Right atrium auricular region (tissue), 2 donors: ENCODE measurements at regions not wholly inside any gene's neighbourhood (a gene's known extent, or its start where the extent isn't known, plus 50 kb on each side); places are given as distances from the start of the nearest gene placed in this dataset.
"Not testable (repeated sequence)": the region's sequence is repeated elsewhere in the genome, so short reads cannot be mapped to it uniquely, and the experiment has no call there.

Experiments used
- DNase-seq: peaks from one replicate; pipeline ENCODE4 v3.0.0-alpha.2; 2019; ENCODE audit warnings: low spot score
- H3K27ac ChIP-seq, 2 donors: fragments of 200-600 bp; sonication (generic); 1 replicate in 1 of 2; 2 replicates in 1 of 2; pipeline ENCODE4 v1.5.1; 2016 to 2019
- H3K27me3 ChIP-seq, 2 donors: fragments of 200-600 bp; sonication (generic); one replicate each; pipeline versions ENCODE4 v1.5.1 to v1.6.0; 2017 to 2019
- H3K36me3 ChIP-seq: fragments of 200-600 bp; sonication (generic); one replicate; pipeline ENCODE4 v1.5.1; 2016
- H3K4me1 ChIP-seq, 2 donors: fragments of 200-600 bp; sonication (generic); one replicate each; pipeline versions ENCODE4 v1.5.1 to v1.6.0; 2017 to 2019
- H3K4me3 ChIP-seq, 2 donors: fragments of 200-600 bp; sonication (generic); 1 replicate in 1 of 2; 2 replicates in 1 of 2; pipeline ENCODE4 v1.5.1; 2017 to 2019; ENCODE audit warnings: mild to moderate bottlenecking in 1 of 2, moderate library complexity in 1 of 2
- H3K9me3 ChIP-seq, 2 donors: fragments of 200-600 bp; sonication (generic); one replicate each; pipeline ENCODE4 v1.5.1; 2019
- TF ChIP-seq, protein P1 (sequence below), 2 donors: fragments of 200-600 bp; sonication (generic); IDR thresholded peaks; one replicate each; pipeline ENCODE4 v1.5.1; 2019; ENCODE audit warnings: antibody characterized with exemption in 2 of 2

DNA sequence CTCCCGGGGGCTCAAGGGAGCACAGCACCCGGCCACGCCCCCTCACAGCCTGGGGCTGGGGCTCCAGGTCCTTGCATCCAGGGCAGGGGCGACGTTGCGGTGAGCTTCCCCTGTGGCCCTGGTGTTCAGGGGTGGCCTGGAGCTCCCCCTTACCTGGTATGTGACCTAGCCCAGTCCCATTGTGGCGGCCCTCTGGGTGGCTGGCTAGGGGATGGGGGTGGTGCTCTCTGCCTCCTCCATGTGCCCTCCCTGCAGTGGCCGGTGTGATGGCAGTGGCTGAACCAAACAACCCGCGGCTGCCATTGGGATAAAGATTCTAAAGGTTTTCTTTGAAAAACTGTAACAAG lies 288.3 kb downstream of the RDH14 start:
- TF ChIP-seq, protein P1, sequence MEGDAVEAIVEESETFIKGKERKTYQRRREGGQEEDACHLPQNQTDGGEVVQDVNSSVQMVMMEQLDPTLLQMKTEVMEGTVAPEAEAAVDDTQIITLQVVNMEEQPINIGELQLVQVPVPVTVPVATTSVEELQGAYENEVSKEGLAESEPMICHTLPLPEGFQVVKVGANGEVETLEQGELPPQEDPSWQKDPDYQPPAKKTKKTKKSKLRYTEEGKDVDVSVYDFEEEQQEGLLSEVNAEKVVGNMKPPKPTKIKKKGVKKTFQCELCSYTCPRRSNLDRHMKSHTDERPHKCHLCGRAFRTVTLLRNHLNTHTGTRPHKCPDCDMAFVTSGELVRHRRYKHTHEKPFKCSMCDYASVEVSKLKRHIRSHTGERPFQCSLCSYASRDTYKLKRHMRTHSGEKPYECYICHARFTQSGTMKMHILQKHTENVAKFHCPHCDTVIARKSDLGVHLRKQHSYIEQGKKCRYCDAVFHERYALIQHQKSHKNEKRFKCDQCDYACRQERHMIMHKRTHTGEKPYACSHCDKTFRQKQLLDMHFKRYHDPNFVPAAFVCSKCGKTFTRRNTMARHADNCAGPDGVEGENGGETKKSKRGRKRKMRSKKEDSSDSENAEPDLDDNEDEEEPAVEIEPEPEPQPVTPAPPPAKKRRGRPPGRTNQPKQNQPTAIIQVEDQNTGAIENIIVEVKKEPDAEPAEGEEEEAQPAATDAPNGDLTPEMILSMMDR (IDR thresholded peaks at IDR 0.05): no peak
- Histone ChIP-seq H3K9me3 (no peaks in the 10 kb centered on the region), H3K27ac (no peak overlapping the region), H3K36me3 (no peaks in the 10 kb centered on the region), H3K4me3 (no peak overlapping the region), H3K27me3 (no peaks in the 10 kb centered on the region), H3K4me1 (no peaks in the 10 kb centered on the region)
- no peak for DNase-seq

DNA sequence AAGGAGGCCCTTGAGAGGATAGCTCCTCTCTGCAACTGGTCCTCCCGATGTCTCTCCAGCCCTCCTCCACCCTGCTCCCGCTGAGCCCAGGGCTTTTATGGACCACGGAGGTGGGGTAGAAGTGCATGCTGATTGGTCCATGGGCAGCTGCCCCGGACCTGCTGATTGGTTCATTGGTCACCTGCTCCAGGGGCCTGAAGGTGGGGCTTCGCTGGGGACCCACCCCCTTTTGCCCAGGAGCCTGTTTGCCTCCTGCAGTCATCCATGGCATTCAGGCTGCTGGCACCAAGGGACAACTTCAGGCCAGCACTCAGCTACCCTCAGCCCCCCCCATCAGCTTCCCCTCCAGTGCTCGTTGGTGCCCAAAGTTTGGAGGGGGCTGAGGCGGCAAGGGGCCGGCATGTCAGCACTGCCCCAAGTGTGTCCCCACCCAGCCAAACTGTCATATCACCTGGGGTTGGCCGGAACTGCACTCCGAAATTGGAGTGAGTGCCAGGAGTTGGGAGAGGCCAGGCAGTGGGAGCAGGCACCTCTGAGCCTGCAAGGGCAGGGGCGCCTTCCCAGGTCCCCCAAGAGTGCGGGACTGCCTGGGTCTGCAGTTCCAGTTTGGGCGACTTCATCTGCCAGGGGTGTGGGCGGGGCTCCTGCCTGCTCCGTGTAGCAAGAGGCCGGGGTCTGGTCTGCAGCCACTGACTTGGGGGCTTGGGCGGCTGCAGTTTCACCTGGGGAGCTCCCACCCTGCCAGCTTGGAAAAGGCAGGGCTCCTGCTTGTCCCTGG lies 288.9 kb downstream of the RDH14 start:
- Histone ChIP-seq H3K27me3 (no peaks in the 10 kb centered on the region), H3K4me1 (no peaks in the 10 kb centered on the region), H3K4me3 (no peak overlapping the region), H3K36me3 (no peaks in the 10 kb centered on the region), H3K9me3 (no peaks in the 10 kb centered on the region), H3K27ac (no peak overlapping the region)
- TF ChIP-seq, protein P1 (IDR thresholded peaks at IDR 0.05): no peak
- no peak for DNase-seq

DNA sequence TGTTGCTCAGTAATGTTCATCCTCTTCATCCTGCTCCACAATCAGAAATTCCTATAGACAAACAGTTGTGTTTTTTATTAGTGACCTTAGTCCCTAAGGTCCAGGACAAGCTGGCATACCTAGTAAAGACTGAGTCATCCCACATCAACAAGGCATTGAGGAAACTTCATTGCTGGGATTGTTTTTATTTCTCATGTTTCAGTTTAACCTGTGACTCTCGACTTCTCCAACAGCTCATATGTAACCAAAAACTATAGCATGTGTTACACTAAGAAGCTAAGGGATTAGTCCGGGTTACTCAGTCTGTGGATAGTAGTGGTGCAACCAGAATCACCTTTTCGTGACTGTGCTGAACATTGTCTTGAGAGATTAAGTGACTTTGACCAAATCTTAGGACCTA lies 292.1 kb downstream of the RDH14 start:
- TF ChIP-seq, protein P1 (IDR thresholded peaks at IDR 0.05): no peak
- Histone ChIP-seq H3K4me3 (no peak overlapping the region), H3K27me3 (no peaks in the 10 kb centered on the region), H3K27ac (no peak overlapping the region), H3K36me3 (no peaks in the 10 kb centered on the region), H3K4me1 (no peaks in the 10 kb centered on the region), H3K9me3 (no peaks in the 10 kb centered on the region)
- DNase-seq: no peak

DNA sequence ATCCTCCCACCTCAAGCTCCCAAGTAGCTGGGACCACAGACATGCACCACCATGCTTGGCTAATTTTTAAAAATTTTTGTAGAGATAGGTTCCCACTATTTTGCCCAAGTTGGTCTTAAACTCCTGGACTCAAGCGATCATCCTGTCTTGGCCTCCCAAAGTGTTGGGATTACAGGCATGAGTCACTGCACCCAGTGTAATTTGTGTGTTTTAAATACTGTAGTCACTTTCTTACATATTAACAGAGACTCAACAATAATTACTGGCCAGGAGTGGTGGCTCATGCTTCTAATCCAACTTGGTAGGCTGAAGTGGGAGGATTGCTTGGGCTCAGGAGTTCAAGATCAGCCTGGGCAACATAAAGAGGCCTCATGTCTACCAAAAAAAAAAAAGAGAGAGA lies 293.0 kb downstream of the RDH14 start:
- H3K36me3 ChIP-seq: no peaks in the 10 kb centered on the region
- no peaks in the 10 kb centered on the region for H3K27me3 ChIP-seq
- TF ChIP-seq, protein P1 (IDR thresholded peaks at IDR 0.05): no peak
- H3K4me3 ChIP-seq: no peak overlapping the region
- no peaks in the 10 kb centered on the region for H3K4me1 ChIP-seq
- no peaks in the 10 kb centered on the region for H3K9me3 ChIP-seq
- H3K27ac ChIP-seq: no peak overlapping the region
- DNase-seq: no peak

GRCh38 chr2:18266699-18267098 lies 293.8 kb downstream of the RDH14 start:
- H3K27me3 ChIP-seq, H3K36me3 ChIP-seq, H3K27ac ChIP-seq, DNase-seq, H3K4me1 ChIP-seq, H3K9me3 ChIP-seq, H3K4me3 ChIP-seq: not testable (repeated sequence)

DNA sequence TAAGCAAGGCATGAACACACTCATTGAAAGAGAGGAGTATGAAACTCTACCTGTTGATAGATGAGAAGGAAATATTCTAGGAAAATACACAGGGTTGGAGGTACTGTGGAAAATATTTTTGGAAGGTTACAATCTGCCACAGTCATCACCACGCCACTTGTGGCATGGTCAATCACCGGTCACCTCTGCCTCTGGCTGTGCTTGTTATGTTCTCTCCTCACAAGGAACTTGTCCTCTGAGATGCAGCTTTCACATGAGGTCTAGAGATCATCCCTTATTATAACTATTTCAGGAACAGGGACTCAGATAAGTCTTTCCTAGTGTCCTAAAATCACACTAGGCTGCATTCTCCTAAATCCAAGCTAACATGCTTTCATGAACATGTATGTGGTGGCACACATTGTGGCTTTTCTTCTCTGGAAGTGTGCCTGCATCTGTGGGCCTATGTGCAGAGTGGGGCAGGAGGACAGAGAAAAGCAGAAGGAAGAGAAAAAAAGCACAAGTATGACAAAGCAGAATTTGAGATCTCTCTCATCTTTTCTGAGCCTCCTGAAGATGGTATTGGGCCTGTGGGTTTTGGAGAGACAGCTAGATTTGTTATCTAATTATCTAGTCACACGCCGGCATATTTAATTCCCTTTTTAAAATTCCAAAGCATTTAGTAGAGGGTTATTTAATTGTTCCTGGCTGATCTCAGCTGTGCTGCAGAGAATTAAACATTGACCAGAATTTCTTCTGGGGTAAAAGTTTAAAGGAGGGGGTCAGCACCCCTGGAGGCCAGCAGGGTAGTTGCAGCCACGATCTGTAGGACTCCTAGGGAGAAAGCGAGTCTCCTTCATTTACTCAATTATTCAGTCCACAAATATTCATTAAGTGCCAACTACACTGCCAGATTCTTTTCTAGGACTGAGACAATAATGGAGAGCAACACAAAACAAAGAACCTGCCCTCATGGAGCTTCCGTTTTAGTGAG lies 294.6 kb downstream of the RDH14 start:
- no peak overlapping the region for H3K4me3 ChIP-seq
- TF ChIP-seq, protein P1 (IDR thresholded peaks at IDR 0.05): no peak
- H3K27ac ChIP-seq: no peak overlapping the region
- H3K4me1 ChIP-seq: no peaks in the 10 kb centered on the region
- DNase-seq: no peak
- H3K27me3 ChIP-seq: no peaks in the 10 kb centered on the region
- H3K9me3 ChIP-seq: no peaks in the 10 kb centered on the region
- no peaks in the 10 kb centered on the region for H3K36me3 ChIP-seq
